Smooth muscle cell (in vitro differentiated cells): ENCODE measurements at regions not wholly inside any gene's neighbourhood (a gene's known extent, or its start where the extent isn't known, plus 50 kb on each side); places are given as distances from the start of the nearest gene placed in this dataset.

Experiments
- DNase-seq: peaks from one replicate; lab custom pipeline; 2025; ENCODE audit not compliant: unreplicated experiment; lab: John Stamatoyannopoulos, UW
- H2AFZ ChIP-seq: fragments of 200-600 bp; sonication (generic); 2 replicates; pipeline ENCODE4 v1.6.0; 2016; ENCODE audit warnings: antibody characterized with exemption, low read depth, mild to moderate bottlenecking
- H3F3A ChIP-seq: fragments of 200-600 bp; sonication (generic); 2 replicates; pipeline ENCODE4 v1.6.0; 2017; ENCODE audit warnings: antibody characterized with exemption, low read depth
- H3K27ac ChIP-seq: fragments of 200-600 bp; sonication (generic); 2 replicates; pipeline ENCODE4 v1.5.1; 2016; ENCODE audit warnings: low read depth, mild to moderate bottlenecking
- H3K27me3 ChIP-seq: fragments of 200-600 bp; sonication (generic); 2 replicates; pipeline ENCODE4 v1.6.1; 2016; ENCODE audit warnings: low read depth, mild to moderate bottlenecking
- H3K36me3 ChIP-seq: fragments of 200-600 bp; sonication (generic); 2 replicates; pipeline ENCODE4 v1.5.1; 2016; ENCODE audit warnings: low read depth
- H3K4me1 ChIP-seq: fragments of 200-600 bp; sonication (generic); 2 replicates; pipeline ENCODE4 v1.5.1; 2016; ENCODE audit warnings: low read depth
- H3K4me2 ChIP-seq: fragments of 200-600 bp; sonication (generic); 2 replicates; pipeline ENCODE4 v1.6.0; 2016; ENCODE audit warnings: mild to moderate bottlenecking
- H3K4me3 ChIP-seq: fragments of 200-600 bp; sonication (generic); 2 replicates; pipeline ENCODE4 v1.5.1; 2016; ENCODE audit warnings: mild to moderate bottlenecking
- H3K79me2 ChIP-seq: fragments of 200-600 bp; sonication (generic); 2 replicates; pipeline ENCODE4 v1.6.0; 2016; ENCODE audit warnings: low read depth, mild to moderate bottlenecking
- H3K9ac ChIP-seq: fragments of 200-600 bp; sonication (generic); 2 replicates; pipeline ENCODE4 v1.6.0; 2016; ENCODE audit warnings: low read depth
- H3K9me3 ChIP-seq: fragments of 200-600 bp; sonication (generic); replicated peaks from 2 replicates; pipeline ENCODE4 v1.5.1; 2016; ENCODE audit warnings: low read depth
- H4K20me1 ChIP-seq: fragments of 200-600 bp; sonication (generic); 2 replicates; pipeline ENCODE4 v1.6.0; 2016; ENCODE audit warnings: low read depth
- CTCF ChIP-seq: fragments of 200-600 bp; sonication (generic); IDR thresholded peaks from 2 replicates; pipeline ENCODE4 v1.5.1; 2017; ENCODE audit warnings: borderline replicate concordance, mild to moderate bottlenecking, antibody characterized with exemption; ENCODE audit not compliant: insufficient read depth, poor library complexity, severe bottlenecking
- WGBS: methylation state at CpG from one replicate; pipeline ENCODE4 v1.1.7; 2016; ENCODE audit warnings: low lambda C conversion rate; 5-methylcytosine and 5-hydroxymethylcytosine counted together

- Histone ChIP-seq H3K4me2 (peak overlapping the region; percentile 56), H3K4me3 (no peak overlapping the region), H2AFZ (peak overlapping the region; percentile 19), H3K9ac (peak overlapping the region; percentile 55), H3K9me3 (no peaks in the 10 kb centered on the region), H3K27ac (peak overlapping the region; percentile 75), H4K20me1 (no peaks in the 10 kb centered on the region), H3F3A (peaks cover 26% of the 10 kb centered on the region), H3K27me3 (no peaks in the 10 kb centered on the region), H3K36me3 (no peaks in the 10 kb centered on the region), H3K79me2 (no peaks in the 10 kb centered on the region), H3K4me1 (peaks cover 20% of the 10 kb centered on the region)
- no peak for TF ChIP-seq CTCF
- WGBS: 74% methylated on average over 9 of the region's 9 CpGs
- DNase-seq: no peak
Measured at GRCh38 chr3:72487946-72488737, 360.1 kb downstream of the SHQ1 start.

DNA sequence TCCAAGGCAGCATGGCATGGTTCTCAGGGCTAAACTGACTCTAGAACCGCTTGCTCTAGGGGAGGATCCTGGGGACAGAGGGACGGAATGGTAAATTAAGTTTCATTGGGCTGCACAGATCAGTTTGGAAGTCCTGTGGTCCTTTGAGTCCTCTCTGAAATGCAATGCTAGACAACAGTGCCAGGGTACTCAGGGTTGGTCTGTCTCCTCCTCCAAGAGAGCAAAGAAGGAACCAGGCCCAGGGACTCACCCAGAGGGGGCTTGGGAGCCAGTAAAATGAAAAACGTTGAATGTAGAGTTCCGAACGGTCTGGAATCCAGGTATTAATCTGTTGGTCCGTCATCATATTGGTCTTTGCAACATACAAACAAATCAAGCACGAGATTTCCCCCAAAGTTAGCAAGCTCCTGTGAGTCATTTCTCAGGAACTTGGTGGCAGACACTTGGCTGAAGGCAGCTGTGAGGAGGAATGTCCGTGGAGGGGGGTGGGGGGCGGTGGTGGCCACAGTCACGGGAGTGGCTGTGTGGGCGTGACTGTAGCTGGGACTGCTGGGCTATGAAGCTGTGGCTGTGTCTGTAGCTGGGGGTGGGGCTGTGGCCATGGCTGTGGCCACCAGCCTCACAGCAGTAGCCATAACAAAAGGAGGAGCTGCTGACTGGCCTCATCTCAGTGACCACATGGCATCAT lies 361.0 kb downstream of the SHQ1 start:
- DNase-seq: peak; percentile 58
- no peaks in the 10 kb centered on the region for H3K36me3 ChIP-seq
- H3K79me2 ChIP-seq: no peaks in the 10 kb centered on the region
- H4K20me1 ChIP-seq: no peaks in the 10 kb centered on the region
- no peak overlapping the region for H2AFZ ChIP-seq
- H3K27me3 ChIP-seq: no peaks in the 10 kb centered on the region
- TF ChIP-seq CTCF: no peak
- no peaks in the 10 kb centered on the region for H3K9me3 ChIP-seq
- H3K4me3 ChIP-seq: no peak overlapping the region
- peaks cover 30% of the 10 kb centered on the region for H3F3A ChIP-seq
- 18% methylated on average over 11 of the region's 11 CpGs for WGBS
- peak overlapping the region; percentile 55 for H3K9ac ChIP-seq
- peaks cover 22% of the 10 kb centered on the region for H3K4me1 ChIP-seq
- H3K4me2 ChIP-seq: peak overlapping the region; percentile 56
- peak overlapping the region; percentile 75 for H3K27ac ChIP-seq

- Histone ChIP-seq H4K20me1 (no peaks in the 10 kb centered on the region), H3K79me2 (no peaks in the 10 kb centered on the region), H3K27me3 (no peaks in the 10 kb centered on the region), H3F3A (peaks cover 30% of the 10 kb centered on the region), H3K9me3 (no peaks in the 10 kb centered on the region), H3K9ac (no peak overlapping the region), H2AFZ (no peak overlapping the region), H3K27ac (no peak overlapping the region), H3K36me3 (no peaks in the 10 kb centered on the region), H3K4me2 (no peak overlapping the region), H3K4me1 (peaks cover 19% of the 10 kb centered on the region), H3K4me3 (no peak overlapping the region)
- DNase-seq: no peak
- WGBS: 91% methylated on average over 2 of the region's 2 CpGs
- TF ChIP-seq CTCF: no peak
Measured at GRCh38 chr3:72485641-72486040, 362.6 kb downstream of the SHQ1 start.
